ENCODE measurements at regions not wholly inside any gene's neighbourhood (a gene's known extent, or its start where the extent isn't known, plus 50 kb on each side); places are given as distances from the start of the nearest gene placed in this dataset.
A peak's percentile ranks its signal among the peaks of the same experiment; 100 is the strongest.
"Not testable (repeated sequence)": the region's sequence is repeated elsewhere in the genome, so short reads cannot be mapped to it uniquely, and the experiment has no call there.

- intact Hi-C loops (cut with micrococcal nuclease; ENCODE audit: unreplicated experiment); H3K36me3 Mint-ChIP-seq (ENCODE audit: insufficient read depth, unreplicated experiment); H3K27ac Mint-ChIP-seq (ENCODE audit: unreplicated experiment); DNase-seq; H3K27me3 Mint-ChIP-seq (ENCODE audit: unreplicated experiment); H3K9me3 Mint-ChIP-seq (ENCODE audit: low read depth, unreplicated experiment); H3K4me1 Mint-ChIP-seq (ENCODE audit: low read depth, unreplicated experiment); BruUV-seq (replicated peaks); H3K4me3 Mint-ChIP-seq (ENCODE audit: low read depth, unreplicated experiment): not testable (repeated sequence)
- CTCF ChIA-PET: interaction anchor here (0.6 kb wide), 1 partner anchor 10 kb away, joined by 5 read pairs; no protein-coding TSS in a partner anchor
Observed at GRCh38 chr7:29664999-29665398, 101.4 kb downstream of the PRR15 start.

- H3K4me3 Mint-ChIP-seq (ENCODE audit: low read depth, unreplicated experiment); CTCF ChIA-PET; H3K27me3 Mint-ChIP-seq (ENCODE audit: unreplicated experiment); H3K4me1 Mint-ChIP-seq (ENCODE audit: low read depth, unreplicated experiment); BruUV-seq (replicated peaks); intact Hi-C loops (cut with micrococcal nuclease; ENCODE audit: unreplicated experiment); H3K36me3 Mint-ChIP-seq (ENCODE audit: insufficient read depth, unreplicated experiment); H3K27ac Mint-ChIP-seq (ENCODE audit: unreplicated experiment); DNase-seq; H3K9me3 Mint-ChIP-seq (ENCODE audit: low read depth, unreplicated experiment): not testable (repeated sequence)
Observed at GRCh38 chr7:29667096-29667669, 103.5 kb downstream of the PRR15 start.

DNA sequence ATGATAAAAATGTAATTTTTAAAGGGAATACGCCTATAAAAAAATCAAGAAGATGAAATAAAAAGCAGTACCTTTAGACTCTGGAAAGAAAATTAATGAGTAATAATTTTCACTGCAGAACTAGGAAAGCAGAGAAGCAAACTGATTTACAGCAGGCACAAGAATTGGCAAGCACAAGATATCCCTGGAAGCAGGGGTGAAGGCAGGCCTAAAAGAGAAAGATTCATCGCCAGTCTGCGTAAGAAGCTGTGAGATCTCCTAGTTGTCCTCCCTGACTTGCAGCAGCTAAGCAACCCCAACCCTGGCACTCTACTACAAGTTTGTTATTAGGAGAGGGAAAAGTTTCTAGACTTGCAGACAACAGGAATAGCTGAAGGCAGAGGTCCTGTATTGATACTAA is 107.7 kb downstream of the PRR15 start:
- DNase-seq; H3K4me3 Mint-ChIP-seq (ENCODE audit: low read depth, unreplicated experiment); H3K27ac Mint-ChIP-seq (ENCODE audit: unreplicated experiment); H3K36me3 Mint-ChIP-seq (ENCODE audit: insufficient read depth, unreplicated experiment); intact Hi-C loops (cut with micrococcal nuclease; ENCODE audit: unreplicated experiment); H3K9me3 Mint-ChIP-seq (ENCODE audit: low read depth, unreplicated experiment); BruUV-seq (replicated peaks); H3K27me3 Mint-ChIP-seq (ENCODE audit: unreplicated experiment); H3K4me1 Mint-ChIP-seq (ENCODE audit: low read depth, unreplicated experiment): not testable (repeated sequence)
- CTCF ChIA-PET: interaction anchor here (0.7 kb wide), 1 partner anchor 134 kb away, joined by 5 read pairs; no protein-coding TSS in a partner anchor

GRCh38 chr7:29673635-29674034 is 110.0 kb downstream of the PRR15 start:
- intact Hi-C loops (cut with micrococcal nuclease; ENCODE audit: unreplicated experiment); H3K36me3 Mint-ChIP-seq (ENCODE audit: insufficient read depth, unreplicated experiment); H3K27ac Mint-ChIP-seq (ENCODE audit: unreplicated experiment); H3K9me3 Mint-ChIP-seq (ENCODE audit: low read depth, unreplicated experiment); H3K27me3 Mint-ChIP-seq (ENCODE audit: unreplicated experiment); H3K4me1 Mint-ChIP-seq (ENCODE audit: low read depth, unreplicated experiment); CTCF ChIA-PET; H3K4me3 Mint-ChIP-seq (ENCODE audit: low read depth, unreplicated experiment); DNase-seq; BruUV-seq (replicated peaks): not testable (repeated sequence)

DNA sequence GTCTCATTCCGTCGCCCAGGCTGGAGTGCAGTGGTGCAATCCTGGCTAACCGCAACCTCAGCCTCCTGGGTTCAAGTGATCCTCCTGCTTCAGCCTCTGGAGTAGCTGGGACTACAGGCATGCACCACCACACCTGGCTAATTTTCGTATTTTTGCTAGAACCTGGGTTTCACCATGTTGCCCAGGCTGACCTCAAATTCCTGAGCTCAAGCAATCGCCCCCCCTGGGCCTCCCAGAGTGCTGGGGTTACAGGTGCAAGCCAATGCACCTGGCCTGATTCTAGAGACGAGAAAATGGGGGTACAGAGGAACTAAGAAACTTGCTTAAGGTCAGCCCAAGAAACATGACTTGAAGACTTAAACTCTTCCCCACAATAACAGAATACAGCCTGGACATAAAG is 111.0 kb downstream of the PRR15 start:
- H3K36me3 Mint-ChIP-seq (ENCODE audit: insufficient read depth, unreplicated experiment); H3K27ac Mint-ChIP-seq (ENCODE audit: unreplicated experiment); CTCF ChIA-PET; H3K4me3 Mint-ChIP-seq (ENCODE audit: low read depth, unreplicated experiment); H3K27me3 Mint-ChIP-seq (ENCODE audit: unreplicated experiment); DNase-seq; BruUV-seq (replicated peaks); H3K9me3 Mint-ChIP-seq (ENCODE audit: low read depth, unreplicated experiment); intact Hi-C loops (cut with micrococcal nuclease; ENCODE audit: unreplicated experiment): not testable (repeated sequence)
- H3K4me1 Mint-ChIP-seq (ENCODE audit: low read depth, unreplicated experiment): peaks cover 10% of the 10 kb centered on the region

DNA sequence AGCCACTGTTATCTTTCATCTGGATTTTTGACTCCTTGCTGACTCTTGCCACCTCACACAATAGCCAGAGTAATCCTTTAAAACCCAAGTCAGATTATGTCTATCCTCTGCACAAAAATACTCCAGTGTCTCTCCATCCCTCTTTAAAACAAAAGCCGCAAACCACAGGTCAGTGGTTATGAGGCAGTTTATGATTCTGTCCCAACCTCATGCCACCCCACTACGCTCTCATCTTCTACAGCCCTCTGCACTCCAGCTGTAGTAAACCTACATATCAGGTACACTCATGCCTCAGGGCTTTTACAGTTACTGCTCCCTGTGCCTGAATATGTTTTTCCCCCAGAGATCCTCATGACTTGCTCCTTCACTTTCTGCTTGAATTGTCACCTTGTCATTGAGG is 113.6 kb downstream of the PRR15 start:
- intact Hi-C loops (cut with micrococcal nuclease; ENCODE audit: unreplicated experiment); H3K27ac Mint-ChIP-seq (ENCODE audit: unreplicated experiment); BruUV-seq (replicated peaks); DNase-seq; H3K4me3 Mint-ChIP-seq (ENCODE audit: low read depth, unreplicated experiment); H3K36me3 Mint-ChIP-seq (ENCODE audit: insufficient read depth, unreplicated experiment); CTCF ChIA-PET; H3K9me3 Mint-ChIP-seq (ENCODE audit: low read depth, unreplicated experiment); H3K27me3 Mint-ChIP-seq (ENCODE audit: unreplicated experiment): not testable (repeated sequence)
- peaks cover 26% of the 10 kb centered on the region for H3K4me1 Mint-ChIP-seq (ENCODE audit: low read depth, unreplicated experiment)

DNA sequence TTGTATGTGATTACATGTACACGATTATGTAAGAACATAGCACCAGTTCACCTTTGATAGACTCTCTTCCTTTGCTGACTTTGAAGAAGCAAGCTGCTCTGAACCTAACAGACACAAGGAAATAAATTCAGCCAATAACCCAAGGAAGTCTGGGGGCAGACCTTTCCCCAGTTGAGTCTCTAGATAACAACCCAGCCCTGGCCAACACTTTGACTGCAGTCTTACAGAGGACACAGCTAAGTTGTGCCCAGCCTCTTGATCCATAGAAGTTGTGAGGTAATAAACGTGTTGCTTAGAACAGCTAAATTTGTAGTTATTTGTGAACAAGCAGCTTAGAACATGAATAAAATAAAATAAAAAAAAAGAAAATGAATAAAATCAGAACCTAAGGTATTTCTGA is 116.3 kb downstream of the PRR15 start:
- peaks cover 26% of the 10 kb centered on the region for H3K4me1 Mint-ChIP-seq (ENCODE audit: low read depth, unreplicated experiment)
- H3K27ac Mint-ChIP-seq (ENCODE audit: unreplicated experiment); H3K27me3 Mint-ChIP-seq (ENCODE audit: unreplicated experiment); H3K9me3 Mint-ChIP-seq (ENCODE audit: low read depth, unreplicated experiment); intact Hi-C loops (cut with micrococcal nuclease; ENCODE audit: unreplicated experiment); DNase-seq; CTCF ChIA-PET; H3K4me3 Mint-ChIP-seq (ENCODE audit: low read depth, unreplicated experiment); H3K36me3 Mint-ChIP-seq (ENCODE audit: insufficient read depth, unreplicated experiment); BruUV-seq (replicated peaks): not testable (repeated sequence)

DNA sequence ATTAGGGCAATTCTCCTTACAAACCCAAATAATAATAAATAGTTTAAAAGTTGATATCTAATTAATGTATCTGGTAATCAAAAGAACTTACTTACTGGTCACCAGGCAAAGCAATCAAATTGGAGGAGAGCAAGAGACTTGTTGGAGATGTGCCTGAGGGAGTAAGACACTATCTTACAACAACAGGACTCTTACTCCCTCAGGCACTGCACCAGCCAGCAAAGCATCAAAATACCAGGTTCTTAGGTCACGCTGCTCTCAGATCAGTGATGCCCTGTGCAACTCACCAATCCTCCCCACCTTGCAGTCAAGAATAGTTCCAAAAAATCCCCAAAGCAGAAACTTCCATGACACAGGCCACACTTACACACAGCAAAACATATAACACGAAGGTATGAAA is 117.0 kb downstream of the PRR15 start:
- H3K4me3 Mint-ChIP-seq (ENCODE audit: low read depth, unreplicated experiment); H3K27me3 Mint-ChIP-seq (ENCODE audit: unreplicated experiment); H3K9me3 Mint-ChIP-seq (ENCODE audit: low read depth, unreplicated experiment); DNase-seq; BruUV-seq (replicated peaks); intact Hi-C loops (cut with micrococcal nuclease; ENCODE audit: unreplicated experiment); CTCF ChIA-PET; H3K27ac Mint-ChIP-seq (ENCODE audit: unreplicated experiment): not testable (repeated sequence)
- peaks cover 26% of the 10 kb centered on the region for H3K4me1 Mint-ChIP-seq (ENCODE audit: low read depth, unreplicated experiment)
- H3K36me3 Mint-ChIP-seq (ENCODE audit: insufficient read depth, unreplicated experiment): peaks cover 15% of the 10 kb centered on the region

GRCh38 chr7:29684151-29684786 is 120.6 kb downstream of the PRR15 start:
- peak overlapping the region; percentile 100 for H3K4me3 Mint-ChIP-seq (ENCODE audit: low read depth, unreplicated experiment)
- intact Hi-C loops (cut with micrococcal nuclease; ENCODE audit: unreplicated experiment); DNase-seq; H3K27me3 Mint-ChIP-seq (ENCODE audit: unreplicated experiment); CTCF ChIA-PET; H3K9me3 Mint-ChIP-seq (ENCODE audit: low read depth, unreplicated experiment); BruUV-seq (replicated peaks): not testable (repeated sequence)
- H3K36me3 Mint-ChIP-seq (ENCODE audit: insufficient read depth, unreplicated experiment): peaks cover 18% of the 10 kb centered on the region
- H3K4me1 Mint-ChIP-seq (ENCODE audit: low read depth, unreplicated experiment): peaks cover 17% of the 10 kb centered on the region
- H3K27ac Mint-ChIP-seq (ENCODE audit: unreplicated experiment): peak overlapping the region; percentile 83
